ENCODE measurements at regions not wholly inside any gene's neighbourhood (a gene's known extent, or its start where the extent isn't known, plus 50 kb on each side); places are given as distances from the start of the nearest gene placed in this dataset.

DNA sequence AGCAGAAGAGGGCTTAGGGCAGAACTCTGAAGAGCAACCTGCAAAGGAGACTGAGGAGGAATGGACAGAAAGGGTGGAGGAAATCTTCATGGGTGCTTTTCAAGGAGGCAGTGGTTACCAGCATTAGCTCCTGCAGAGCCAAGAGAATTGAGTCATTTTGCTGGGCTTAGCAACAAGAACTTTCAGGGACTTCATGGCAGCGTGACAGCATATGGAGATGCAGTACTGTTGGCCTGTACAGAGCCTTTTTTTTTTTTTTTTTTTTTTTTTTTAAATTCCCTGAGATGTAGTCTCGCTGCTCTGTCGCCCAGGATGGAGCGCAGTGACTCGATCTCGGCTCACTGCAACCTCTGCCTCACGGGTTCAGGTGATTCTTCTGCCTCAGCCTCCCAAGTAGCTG lies 296.0 kb upstream of the DMRT1 start:
- no peaks in the 10 kb centered on the region for H3K9me3 ChIP-seq (ENCODE audit: insufficient read depth in 2 of 2, low read depth in 1 of 2, low read length in 1 of 2)
- POLR2A ChIA-PET (ENCODE audit: partially characterized antibody) = no interaction called here

More for the DNA sequence above, 296.0 kb upstream of the DMRT1 start:
- H3K4me2 ChIP-seq (ENCODE audit: insufficient read depth in 1 of 2, low read depth in 2 of 2, low read length in 2 of 2) = no peak overlapping the region; a peak in 1 of 4 replicates
- no peak overlapping the region for H2BK12ac ChIP-seq (ENCODE audit: low read depth, low read length)
- no peak overlapping the region for H2BK20ac ChIP-seq (ENCODE audit: low read length)
- no peak for DNase-seq (ENCODE audit: low read depth in 1 of 2, low spot score in 2 of 2)
- no peak overlapping the region for H3K4ac ChIP-seq (replicated peaks; ENCODE audit: insufficient read length, low read depth, low read length)
- H3K4me3 ChIP-seq (ENCODE audit: extremely low read depth in 1 of 4, insufficient read depth in 2 of 4, low read depth in 3 of 4, low read length in 4 of 4) = no peak overlapping the region
- H3K18ac ChIP-seq (ENCODE audit: extremely low read depth, low read length) = no peak overlapping the region
- H4K8ac ChIP-seq (ENCODE audit: extremely low read depth, insufficient read depth, low read length) = no peak overlapping the region
- no peaks in the 10 kb centered on the region for H3K27me3 ChIP-seq (replicated peaks in 1 of 4; ENCODE audit: control insufficient read depth in 3 of 4, extremely low read depth in 1 of 4, insufficient read depth in 3 of 4, low read length in 3 of 4)
- H4K5ac ChIP-seq (ENCODE audit: insufficient read length, low read depth, low read length) = no peak overlapping the region
- no peak overlapping the region for H4K91ac ChIP-seq (replicated peaks; ENCODE audit: insufficient read length, low read length)
- no peak overlapping the region for H2AK5ac ChIP-seq (ENCODE audit: low read depth, low read length)
- H2BK5ac ChIP-seq (ENCODE audit: low read depth, low read length) = no peak overlapping the region
- H2BK15ac ChIP-seq (ENCODE audit: low read length) = no peak overlapping the region
- no peak overlapping the region for H3K23ac ChIP-seq (ENCODE audit: insufficient read length)
- WGBS, 2 experiments (ENCODE audit: extremely low coverage in 1 of 2, insufficient coverage in 1 of 2, insufficient read length in 1 of 2, insufficient replicate concordance in 2 of 2, low coverage in 1 of 2, low lambda C conversion rate in 2 of 2, missing lambda C conversion rate in 1 of 2) = 83% methylated on average over 7 of the region's 7 CpGs; no CpG with 5 or more reads in 1 of the 2 experiments
- H3K79me1 ChIP-seq (ENCODE audit: low read depth, low read length) = peaks cover 8% of the 10 kb centered on the region
- CTCF ChIA-PET (ENCODE audit: partially characterized antibody) = interaction anchor here (0.5 to 2.1 kb wide), 4 partner anchors 9 to 323 kb away, joined by 3 to 7 read pairs (median 4); no protein-coding TSS in a partner anchor
- H2BK120ac ChIP-seq (replicated peaks; ENCODE audit: low read depth, low read length) = no peak overlapping the region
- TF ChIP-seq RBBP5 (IDR thresholded peaks at IDR 0.05; ENCODE audit: borderline replicate concordance, low read depth, low read length) (no peak), JUND (IDR thresholded peaks at IDR 0.05; ENCODE audit: low read length) (no peak), ZNF274 (IDR thresholded peaks at IDR 0.05; ENCODE audit: borderline replicate concordance, extremely low read depth, low read length) (no peak)
- peaks cover 0 to 18% of the 10 kb centered on the region in 2 experiments; a peak in 2 of 4 replicates for H3K79me2 ChIP-seq (ENCODE audit: control insufficient read depth in 1 of 2, insufficient read depth in 2 of 2, low read length in 2 of 2)
- peaks cover 0 to 9% (median 4%) of the 10 kb centered on the region in 4 experiments; a peak in 1 of 7 replicates for H3K4me1 ChIP-seq (replicated peaks in 1 of 4; ENCODE audit: control insufficient read depth in 3 of 4, insufficient read depth in 4 of 4, low read length in 3 of 4)
- H3K23me2 ChIP-seq (ENCODE audit: low read depth, low read length) = no peaks in the 10 kb centered on the region
- no peak overlapping the region for H2AFZ ChIP-seq (ENCODE audit: low read length)
- H3K14ac ChIP-seq (ENCODE audit: insufficient read length) = no peak overlapping the region
- H3K27ac ChIP-seq (ENCODE audit: low read depth, low read length) = no peak overlapping the region
- no peak overlapping the region for H3K9ac ChIP-seq (replicated peaks in 1 of 4; ENCODE audit: extremely low read depth in 1 of 4, low read depth in 3 of 4, low read length in 3 of 4)
- peaks cover 0 to 5% (median 0%) of the 10 kb centered on the region in 4 experiments; a peak in 2 of 8 replicates for H3K36me3 ChIP-seq (ENCODE audit: control insufficient read depth in 2 of 4, insufficient read depth in 4 of 4, low read length in 3 of 4)
- no peak for FAIRE-seq
- no peak overlapping the region for H3K56ac ChIP-seq (replicated peaks; ENCODE audit: insufficient read length, low read depth, low read length)
- H4K20me1 ChIP-seq (replicated peaks in 1 of 2; ENCODE audit: control insufficient read depth in 1 of 2, insufficient read depth in 2 of 2, low read length in 2 of 2) = peaks cover 2 to 5% of the 10 kb centered on the region in 2 experiments

All from H1 (cell line).